DOHH2 (cell line): ENCODE measurements at regions not wholly inside any gene's neighbourhood (a gene's known extent, or its start where the extent isn't known, plus 50 kb on each side); places are given as distances from the start of the nearest gene placed in this dataset.
"Not testable (repeated sequence)": the region's sequence is repeated elsewhere in the genome, so short reads cannot be mapped to it uniquely, and the experiment has no call there.

Experiments
- H3F3A ChIP-seq: fragments of 200-600 bp; sonication (generic), shearing (Covaris generic); 2 replicates; pipeline ENCODE4 v1.6.0; 2016; ENCODE audit warnings: antibody characterized with exemption, mild to moderate bottlenecking; ENCODE audit not compliant: control insufficient read depth, insufficient read depth
- H3K27ac ChIP-seq: fragments of 200-600 bp; sonication (generic); 2 replicates; pipeline ENCODE4 v1.5.1; 2014; ENCODE audit warnings: low read depth, mild to moderate bottlenecking, low read length, moderate library complexity
- H3K27me3 ChIP-seq: fragments of 200-600 bp; sonication (generic); 2 replicates; pipeline ENCODE4 v1.6.1; 2014; ENCODE audit warnings: mild to moderate bottlenecking, low read length, mixed read lengths; ENCODE audit not compliant: control insufficient read depth
- H3K36me3 ChIP-seq: fragments of 200-600 bp; sonication (generic); 2 replicates; pipeline ENCODE4 v1.6.1; 2014; ENCODE audit warnings: mild to moderate bottlenecking, low read length, moderate library complexity, mixed read lengths; ENCODE audit not compliant: control insufficient read depth
- H3K4me1 ChIP-seq: fragments of 200-600 bp; sonication (generic); 2 replicates; pipeline ENCODE4 v1.6.1; 2014; ENCODE audit warnings: mild to moderate bottlenecking, low read length, mixed read lengths; ENCODE audit not compliant: control insufficient read depth
- H3K4me2 ChIP-seq: fragments of 200-600 bp; sonication (generic); 2 replicates; pipeline ENCODE4 v1.6.0; 2014; ENCODE audit warnings: mild to moderate bottlenecking, low read length, moderate library complexity
- H3K4me3 ChIP-seq: fragments of 200-600 bp; sonication (generic); 2 replicates; pipeline ENCODE4 v1.5.1; 2014; ENCODE audit warnings: mild to moderate bottlenecking, low read length, mixed read lengths
- H3K79me2 ChIP-seq: fragments of 200-600 bp; sonication (generic); 2 replicates; pipeline ENCODE4 v1.6.1; 2014; ENCODE audit warnings: mild to moderate bottlenecking, low read length, mixed read lengths; ENCODE audit not compliant: control insufficient read depth
- H3K9me2 ChIP-seq: fragments of 200-600 bp; sonication (generic); replicated peaks from 2 replicates; pipeline ENCODE4 v1.6.1; 2014; ENCODE audit warnings: mild to moderate bottlenecking, low read length, mixed read lengths; ENCODE audit not compliant: control insufficient read depth
- H3K9me3 ChIP-seq: fragments of 200-600 bp; sonication (generic); 2 replicates; pipeline ENCODE4 v1.6.1; 2014; ENCODE audit warnings: antibody characterized with exemption, low read length, mixed read lengths; ENCODE audit not compliant: control insufficient read depth, insufficient read depth
- H4K20me1 ChIP-seq: fragments of 200-600 bp; sonication (generic); 2 replicates; pipeline ENCODE4 v1.6.0; 2014; ENCODE audit warnings: low read depth, mild to moderate bottlenecking, antibody characterized with exemption, low read length, moderate library complexity; ENCODE audit not compliant: control insufficient read depth, insufficient read depth
- EZH2phosphoT487 ChIP-seq: fragments of 200-600 bp; sonication (generic); IDR thresholded peaks from 2 replicates; pipeline ENCODE4 v1.6.1; 2017; ENCODE audit warnings: borderline replicate concordance, mild to moderate bottlenecking, antibody characterized with exemption, low read length, moderate library complexity, mixed read lengths
- TF ChIP-seq, protein P1 (sequence below): fragments of 200-600 bp; sonication (generic); IDR thresholded peaks from one replicate; pipeline ENCODE4 v1.5.1; 2014; ENCODE audit warnings: antibody characterized with exemption, mild to moderate bottlenecking, low read depth, low read length; ENCODE audit not compliant: poor library complexity, severe bottlenecking

DNA sequence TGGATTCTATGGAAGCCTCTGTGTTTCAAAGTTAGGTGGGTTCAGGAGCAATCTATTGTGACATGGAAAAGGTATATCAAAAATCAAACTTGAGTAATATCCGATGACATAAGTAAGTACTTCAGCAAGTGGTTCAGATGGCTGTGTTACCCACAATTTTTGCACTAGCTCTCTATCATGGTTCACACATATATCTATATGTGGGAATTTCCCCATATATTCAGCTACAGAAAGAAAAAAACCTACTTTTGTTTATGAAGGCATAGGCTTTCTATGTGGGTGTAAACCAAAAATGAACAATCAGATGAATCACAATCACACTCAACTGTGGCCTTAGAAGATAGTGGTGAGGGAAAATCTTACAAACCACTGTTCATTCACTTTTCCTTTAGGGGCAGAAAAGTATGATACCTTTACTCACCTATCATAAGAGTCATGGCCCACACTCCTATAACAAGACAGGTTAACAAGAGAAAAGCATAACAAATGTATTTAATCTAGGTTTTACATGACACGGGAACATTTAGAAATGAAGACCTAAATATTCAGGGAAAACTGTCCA lies 449.6 kb upstream of the HTR1E start:
- TF ChIP-seq, protein P1, sequence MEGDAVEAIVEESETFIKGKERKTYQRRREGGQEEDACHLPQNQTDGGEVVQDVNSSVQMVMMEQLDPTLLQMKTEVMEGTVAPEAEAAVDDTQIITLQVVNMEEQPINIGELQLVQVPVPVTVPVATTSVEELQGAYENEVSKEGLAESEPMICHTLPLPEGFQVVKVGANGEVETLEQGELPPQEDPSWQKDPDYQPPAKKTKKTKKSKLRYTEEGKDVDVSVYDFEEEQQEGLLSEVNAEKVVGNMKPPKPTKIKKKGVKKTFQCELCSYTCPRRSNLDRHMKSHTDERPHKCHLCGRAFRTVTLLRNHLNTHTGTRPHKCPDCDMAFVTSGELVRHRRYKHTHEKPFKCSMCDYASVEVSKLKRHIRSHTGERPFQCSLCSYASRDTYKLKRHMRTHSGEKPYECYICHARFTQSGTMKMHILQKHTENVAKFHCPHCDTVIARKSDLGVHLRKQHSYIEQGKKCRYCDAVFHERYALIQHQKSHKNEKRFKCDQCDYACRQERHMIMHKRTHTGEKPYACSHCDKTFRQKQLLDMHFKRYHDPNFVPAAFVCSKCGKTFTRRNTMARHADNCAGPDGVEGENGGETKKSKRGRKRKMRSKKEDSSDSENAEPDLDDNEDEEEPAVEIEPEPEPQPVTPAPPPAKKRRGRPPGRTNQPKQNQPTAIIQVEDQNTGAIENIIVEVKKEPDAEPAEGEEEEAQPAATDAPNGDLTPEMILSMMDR, result no peak
- no peak for TF ChIP-seq EZH2phosphoT487
- H3K27ac ChIP-seq, result no peak overlapping the region
- H3K4me1 ChIP-seq, result no peaks in the 10 kb centered on the region
- no peaks in the 10 kb centered on the region for H3K27me3 ChIP-seq
- H3K79me2 ChIP-seq, result no peaks in the 10 kb centered on the region
- H3K4me2 ChIP-seq, result no peak overlapping the region
- no peaks in the 10 kb centered on the region for H3K9me2 ChIP-seq
- no peak overlapping the region for H3K4me3 ChIP-seq
- H3F3A ChIP-seq, result no peaks in the 10 kb centered on the region
- H3K9me3 ChIP-seq, result no peaks in the 10 kb centered on the region
- H3K36me3 ChIP-seq, result no peaks in the 10 kb centered on the region
- H4K20me1 ChIP-seq, result no peaks in the 10 kb centered on the region

DNA sequence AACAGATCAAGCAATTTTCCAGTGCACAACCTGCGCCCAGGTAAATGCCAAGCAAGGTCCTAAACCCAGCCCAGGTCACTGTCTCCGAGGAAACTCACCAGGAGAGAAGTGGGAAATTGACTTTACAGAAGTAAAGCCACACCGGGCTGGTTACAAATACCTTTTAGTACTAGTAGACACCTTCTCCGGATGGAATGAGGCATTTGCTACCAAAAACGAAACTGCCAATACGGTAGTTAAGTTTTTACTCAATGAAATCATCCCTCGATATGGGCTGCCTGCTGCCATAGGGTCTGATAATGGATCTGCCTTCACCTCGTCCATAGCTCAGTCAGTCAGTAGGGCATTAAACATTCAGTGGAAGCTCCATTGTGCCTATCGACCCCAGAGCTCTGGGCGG lies 459.0 kb upstream of the HTR1E start:
- not testable (repeated sequence) for H3F3A ChIP-seq, H3K27ac ChIP-seq, H3K36me3 ChIP-seq, H3K4me2 ChIP-seq, H3K4me3 ChIP-seq, H3K9me2 ChIP-seq, H3K79me2 ChIP-seq, H3K9me3 ChIP-seq, H3K27me3 ChIP-seq, H4K20me1 ChIP-seq, H3K4me1 ChIP-seq

DNA sequence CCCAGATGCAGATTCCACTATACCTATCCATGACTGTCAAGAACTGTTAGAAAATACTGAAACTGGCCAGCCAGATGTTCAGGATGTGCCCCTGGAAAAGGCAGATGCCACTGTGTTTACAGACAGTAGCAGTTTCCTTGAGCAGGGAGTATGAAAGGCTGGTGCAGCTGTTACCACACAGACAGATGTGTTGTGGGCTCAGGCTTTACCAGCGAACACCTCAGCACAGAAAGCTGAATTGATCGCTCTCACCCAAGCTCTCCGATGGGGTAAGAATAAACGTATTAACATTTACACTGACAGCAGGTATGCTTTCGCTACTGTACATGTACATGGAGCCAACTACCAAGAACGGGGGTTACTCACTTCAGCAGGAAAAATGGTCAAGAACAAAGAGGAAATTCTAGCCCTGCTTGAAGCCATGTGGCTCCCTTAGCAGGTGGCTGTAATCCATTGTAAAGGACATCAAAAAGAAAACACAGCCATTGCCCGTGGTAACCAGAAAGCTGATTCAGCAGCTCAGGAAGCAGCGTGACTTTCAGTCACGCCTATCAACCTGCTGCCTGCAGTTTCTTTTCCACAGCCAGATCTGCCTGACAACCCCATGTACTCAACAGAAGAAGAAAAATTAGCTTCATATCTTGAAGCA lies 459.7 kb upstream of the HTR1E start:
- H3K36me3 ChIP-seq, result no peaks in the 10 kb centered on the region
- no peaks in the 10 kb centered on the region for H3K9me2 ChIP-seq
- no peaks in the 10 kb centered on the region for H3K4me1 ChIP-seq
- no peaks in the 10 kb centered on the region for H3F3A ChIP-seq
- no peak overlapping the region for H3K27ac ChIP-seq
- TF ChIP-seq, protein P1, result no peak
- no peak for TF ChIP-seq EZH2phosphoT487
- no peaks in the 10 kb centered on the region for H3K27me3 ChIP-seq
- H3K79me2 ChIP-seq, result no peaks in the 10 kb centered on the region
- H3K4me2 ChIP-seq, result no peak overlapping the region
- no peak overlapping the region for H3K4me3 ChIP-seq
- H3K9me3 ChIP-seq, result no peaks in the 10 kb centered on the region
- H4K20me1 ChIP-seq, result no peaks in the 10 kb centered on the region

DNA sequence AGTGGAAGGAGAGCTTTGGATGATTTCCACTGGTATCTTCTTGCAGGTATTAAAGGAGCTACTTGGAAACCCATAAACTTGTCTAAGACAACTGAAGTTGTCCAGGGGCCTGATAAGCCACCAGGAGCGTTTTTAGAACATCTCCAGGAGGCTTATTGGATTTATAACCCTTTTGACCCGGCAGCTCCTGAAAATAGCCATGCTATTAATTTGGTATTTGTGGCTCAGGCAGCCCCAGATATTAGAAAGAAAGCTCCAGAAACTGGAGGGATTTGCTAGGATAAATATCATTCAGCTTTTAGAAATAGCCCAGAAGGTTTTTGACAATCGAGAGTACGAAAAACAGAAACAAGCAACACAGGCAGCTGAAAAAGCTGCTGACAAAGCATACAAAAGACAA lies 461.0 kb upstream of the HTR1E start:
- Histone ChIP-seq H3K4me2 (no peak overlapping the region), H3F3A (no peaks in the 10 kb centered on the region), H3K79me2 (no peaks in the 10 kb centered on the region), H3K9me2 (no peaks in the 10 kb centered on the region), H3K4me1 (no peaks in the 10 kb centered on the region), H3K36me3 (no peaks in the 10 kb centered on the region), H3K9me3 (no peaks in the 10 kb centered on the region), H3K4me3 (no peak overlapping the region), H4K20me1 (no peaks in the 10 kb centered on the region), H3K27me3 (no peaks in the 10 kb centered on the region), H3K27ac (no peak overlapping the region)
- TF ChIP-seq, protein P1, result no peak
- no peak for TF ChIP-seq EZH2phosphoT487
